ENCODE measurements at regions not wholly inside any gene's neighbourhood (a gene's known extent, or its start where the extent isn't known, plus 50 kb on each side); places are given as distances from the start of the nearest gene placed in this dataset.

GRCh38 chr6:168180548-168181011 lies 101.6 kb upstream of the FRMD1 start:
- Histone ChIP-seq H3K4me3 (ENCODE audit: control extremely low read depth in 1 of 5, extremely low read depth in 1 of 5, insufficient read depth in 1 of 5, low read depth in 2 of 5, low read length in 4 of 5) (no peak overlapping the region), H2AFZ (ENCODE audit: insufficient read depth, low read depth, low read length, poor library complexity, severe bottlenecking) (no peak overlapping the region), H3K27ac (ENCODE audit: low read length in 2 of 2) (no peak overlapping the region), H3K79me2 (ENCODE audit: control insufficient read depth, insufficient read depth, low read length) (no peaks in the 10 kb centered on the region), H3K4me2 (replicated peaks; ENCODE audit: low read depth, low read length, poor library complexity, severe bottlenecking) (no peak overlapping the region), H3K9me3 (ENCODE audit: control extremely low read depth in 1 of 3, control insufficient read depth in 2 of 3, insufficient read depth in 1 of 3, low read length in 2 of 3) (peaks cover 0 to 3% (median 0%) of the 10 kb centered on the region in 3 donors), H4K20me1 (ENCODE audit: control insufficient read depth, insufficient read depth, low read length, poor library complexity, severe bottlenecking) (no peaks in the 10 kb centered on the region), H3K27me3 (replicated peaks in 1 of 4; ENCODE audit: control extremely low read depth in 1 of 4, control insufficient read depth in 3 of 4, insufficient read depth in 4 of 4, low read length in 3 of 4) (no peaks in the 10 kb centered on the region), H3K36me3 (replicated peaks in 1 of 2; ENCODE audit: control extremely low read depth in 1 of 2, control insufficient read depth in 1 of 2, extremely low read depth in 1 of 2, insufficient read depth in 2 of 2, low read length in 1 of 2) (no peaks in the 10 kb centered on the region), H3K9ac (ENCODE audit: low read length) (no peak overlapping the region), H3K4me1 (ENCODE audit: control insufficient read depth in 2 of 2, insufficient read depth in 2 of 2, low read length in 2 of 2) (no peaks in the 10 kb centered on the region)
- CTCF ChIA-PET, result no interaction called here
- POLR2A ChIA-PET, result no interaction called here
- Mint-ChIP-seq H3K27ac (no peak overlapping the region), H3K27me3 (peaks cover 6% of the 10 kb centered on the region), H3K4me3 (no peak overlapping the region), H3K4me1 (no peaks in the 10 kb centered on the region), H3K9me3 (ENCODE audit: insufficient read depth) (no peaks in the 10 kb centered on the region)
- intact Hi-C loops (cut with micrococcal nuclease), result no loop called here
- no peak for ATAC-seq (ENCODE audit: low read depth)
- DNase-seq, result no peak
- WGBS (ENCODE audit: insufficient coverage), result 75% methylated on average over 19 of the region's 19 CpGs
- TF ChIP-seq CTCF (IDR thresholded peaks at IDR 0.05) (no peak), EZH2 (IDR thresholded peaks at IDR 0.05; ENCODE audit: borderline replicate concordance, insufficient read depth, low read depth, low read length, poor library complexity, severe bottlenecking) (no peak)

DNA sequence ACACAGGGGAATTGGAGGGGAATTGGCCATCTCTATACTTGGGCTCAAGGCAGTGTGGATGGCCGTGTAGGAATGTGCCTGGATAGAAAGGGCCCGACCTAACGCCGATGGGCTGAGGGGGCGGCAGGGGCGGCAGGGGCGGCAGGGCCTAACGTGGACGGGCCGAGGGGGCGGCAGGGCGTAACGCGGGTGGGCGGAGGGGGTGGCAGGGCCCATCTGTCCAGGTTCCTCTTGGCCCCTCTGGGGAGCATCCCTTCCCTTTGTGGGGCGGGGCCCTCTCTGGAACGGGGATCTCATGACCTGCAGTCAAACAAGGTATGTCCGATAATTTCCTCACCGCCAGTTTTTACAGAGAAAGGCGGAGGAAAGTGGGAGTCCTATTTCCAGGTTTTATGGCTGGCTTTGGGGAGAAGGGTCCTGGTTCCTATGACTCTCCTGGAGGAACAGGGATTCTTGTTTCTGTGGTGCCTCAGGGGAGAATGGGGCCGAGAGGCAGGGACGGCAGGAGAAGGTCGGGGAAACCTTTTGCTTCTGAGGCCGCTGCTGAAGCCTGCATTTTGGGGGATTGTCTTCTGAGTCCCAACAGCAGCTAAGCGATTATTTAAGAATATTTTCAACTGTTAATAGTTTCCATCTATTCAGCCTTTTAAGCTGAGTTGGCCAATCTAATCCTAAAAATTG lies 100.8 kb upstream of the FRMD1 start:
- intact Hi-C loops (cut with micrococcal nuclease), result no loop called here
- Histone ChIP-seq H3K4me1 (ENCODE audit: control insufficient read depth in 2 of 2, insufficient read depth in 2 of 2, low read length in 2 of 2) (no peaks in the 10 kb centered on the region), H3K36me3 (replicated peaks in 1 of 2; ENCODE audit: control extremely low read depth in 1 of 2, control insufficient read depth in 1 of 2, extremely low read depth in 1 of 2, insufficient read depth in 2 of 2, low read length in 1 of 2) (no peaks in the 10 kb centered on the region), H3K9ac (ENCODE audit: low read length) (no peak overlapping the region), H2AFZ (ENCODE audit: insufficient read depth, low read depth, low read length, poor library complexity, severe bottlenecking) (no peak overlapping the region), H4K20me1 (ENCODE audit: control insufficient read depth, insufficient read depth, low read length, poor library complexity, severe bottlenecking) (no peaks in the 10 kb centered on the region), H3K27me3 (replicated peaks in 1 of 4; ENCODE audit: control extremely low read depth in 1 of 4, control insufficient read depth in 3 of 4, insufficient read depth in 4 of 4, low read length in 3 of 4) (no peaks in the 10 kb centered on the region), H3K4me2 (replicated peaks; ENCODE audit: low read depth, low read length, poor library complexity, severe bottlenecking) (no peak overlapping the region), H3K79me2 (ENCODE audit: control insufficient read depth, insufficient read depth, low read length) (no peaks in the 10 kb centered on the region), H3K4me3 (ENCODE audit: control extremely low read depth in 1 of 5, extremely low read depth in 1 of 5, insufficient read depth in 1 of 5, low read depth in 2 of 5, low read length in 4 of 5) (no peak overlapping the region), H3K9me3 (ENCODE audit: control extremely low read depth in 1 of 3, control insufficient read depth in 2 of 3, insufficient read depth in 1 of 3, low read length in 2 of 3) (peaks cover 0 to 3% (median 0%) of the 10 kb centered on the region in 3 donors), H3K27ac (ENCODE audit: low read length in 2 of 2) (no peak overlapping the region)
- 93% methylated on average over 22 of the region's 25 CpGs for WGBS (ENCODE audit: insufficient coverage)
- DNase-seq (no peak), ATAC-seq (ENCODE audit: low read depth) (no peak)
- ChIA-PET CTCF (no interaction called here), POLR2A (no interaction called here)
- H3K27ac Mint-ChIP-seq, result no peak overlapping the region
- no peaks in the 10 kb centered on the region for H3K9me3 Mint-ChIP-seq (ENCODE audit: insufficient read depth)
- peaks cover 6% of the 10 kb centered on the region for H3K27me3 Mint-ChIP-seq
- TF ChIP-seq EZH2 (IDR thresholded peaks at IDR 0.05; ENCODE audit: borderline replicate concordance, insufficient read depth, low read depth, low read length, poor library complexity, severe bottlenecking) (no peak), CTCF (IDR thresholded peaks at IDR 0.05) (no peak)
- H3K4me1 Mint-ChIP-seq, result no peaks in the 10 kb centered on the region
- no peak overlapping the region for H3K4me3 Mint-ChIP-seq
